KG1 (cell line): ENCODE measurements at regions not wholly inside any gene's neighbourhood (a gene's known extent, or its start where the extent isn't known, plus 50 kb on each side); places are given as distances from the start of the nearest gene placed in this dataset.
"Not testable (repeated sequence)": the region's sequence is repeated elsewhere in the genome, so short reads cannot be mapped to it uniquely, and the experiment has no call there.

ENCODE experiments used
- DNase-seq: peaks from one replicate; lab custom pipeline; 2025; lab: John Stamatoyannopoulos, UW

- DNase-seq, result no peak
Observed at GRCh38 chr17:74118504-74118903, 85.0 kb upstream of the RPL38 start.

GRCh38 chr17:74119049-74119580, 84.4 kb upstream of the RPL38 start:
- DNase-seq, result no peak

- DNase-seq, result no peak
Observed at GRCh38 chr17:74119965-74120364, 83.5 kb upstream of the RPL38 start.

GRCh38 chr17:74123350-74123749, 80.1 kb upstream of the RPL38 start:
- DNase-seq, result no peak

GRCh38 chr17:74123866-74124444, 79.5 kb upstream of the RPL38 start:
- DNase-seq, result no peak

- no peak for DNase-seq
Observed at GRCh38 chr17:74125156-74125555, 78.3 kb upstream of the RPL38 start.

GRCh38 chr17:74126179-74126900, 77.1 kb upstream of the RPL38 start:
- DNase-seq, result no peak

- no peak for DNase-seq
Observed at GRCh38 chr17:74126959-74127358, 76.5 kb upstream of the RPL38 start.

- no peak for DNase-seq
Observed at GRCh38 chr17:74128456-74129211, 74.8 kb upstream of the RPL38 start.

- DNase-seq, result not testable (repeated sequence)
Observed at GRCh38 chr17:74129800-74130199, 73.7 kb upstream of the RPL38 start.

- DNase-seq, result no peak
Observed at GRCh38 chr17:74130276-74130675, 73.2 kb upstream of the RPL38 start.

GRCh38 chr17:74130841-74131240, 72.6 kb upstream of the RPL38 start:
- DNase-seq, result no peak

GRCh38 chr17:74132354-74132753, 71.1 kb upstream of the RPL38 start:
- no peak for DNase-seq

GRCh38 chr17:74133740-74134139, 69.7 kb upstream of the RPL38 start:
- DNase-seq, result no peak

GRCh38 chr17:74134234-74134633, 69.2 kb upstream of the RPL38 start:
- DNase-seq, result not testable (repeated sequence)

- DNase-seq, result no peak
Observed at GRCh38 chr17:74134991-74135390, 68.5 kb upstream of the RPL38 start.

GRCh38 chr17:74135391-74136167, 67.9 kb upstream of the RPL38 start:
- DNase-seq, result no peak

GRCh38 chr17:74137416-74137815, 66.1 kb upstream of the RPL38 start:
- DNase-seq, result no peak

GRCh38 chr17:74139120-74139519, 64.4 kb upstream of the RPL38 start:
- no peak for DNase-seq

GRCh38 chr17:74140282-74140681, 63.2 kb upstream of the RPL38 start:
- DNase-seq, result no peak

- no peak for DNase-seq
Observed at GRCh38 chr17:74141612-74142011, 61.9 kb upstream of the RPL38 start.

- DNase-seq, result not testable (repeated sequence)
Observed at GRCh38 chr17:74143318-74143717, 60.2 kb upstream of the RPL38 start.
